ENCODE measurements at regions not wholly inside any gene's neighbourhood (a gene's known extent, or its start where the extent isn't known, plus 50 kb on each side); places are given as distances from the start of the nearest gene placed in this dataset.

- BruUV-seq (replicated peaks) = no TSS peak
- Histone ChIP-seq H3K4me3 (ENCODE audit: low read depth, low read length, poor library complexity, severe bottlenecking) (no peak overlapping the region), H3K27me3 (replicated peaks; ENCODE audit: insufficient read depth, low read depth, low read length, poor library complexity) (no peaks in the 10 kb centered on the region), H3K9me3 (ENCODE audit: low read depth, low read length, poor library complexity, severe bottlenecking) (no peaks in the 10 kb centered on the region), H3K36me3 (ENCODE audit: insufficient read depth, low read length, poor library complexity, severe bottlenecking) (no peaks in the 10 kb centered on the region), H3K27ac (ENCODE audit: low read depth, low read length, poor library complexity, severe bottlenecking) (no peak overlapping the region), H3K4me1 (ENCODE audit: insufficient read depth, low read length, poor library complexity, severe bottlenecking) (no peaks in the 10 kb centered on the region)
- TF ChIP-seq EZH2 (IDR thresholded peaks at IDR 0.05; ENCODE audit: borderline replicate concordance, low read depth, low read length, poor library complexity, severe bottlenecking) (no peak), CTCF (conservative IDR thresholded peaks at IDR 0.05; ENCODE audit: low read depth, low read length) (no peak)
- intact Hi-C loops (cut with micrococcal nuclease; ENCODE audit: unreplicated experiment) = no loop called here
- CTCF ChIA-PET = no interaction called here
- POLR2A ChIA-PET (ENCODE audit: low non-redundant PET) = no interaction called here
- DNase-seq (ENCODE audit: low spot score) = no peak
Measured at GRCh38 chr3:176005564-176005963, 1146.4 kb downstream of the NAALADL2 start.

DNA sequence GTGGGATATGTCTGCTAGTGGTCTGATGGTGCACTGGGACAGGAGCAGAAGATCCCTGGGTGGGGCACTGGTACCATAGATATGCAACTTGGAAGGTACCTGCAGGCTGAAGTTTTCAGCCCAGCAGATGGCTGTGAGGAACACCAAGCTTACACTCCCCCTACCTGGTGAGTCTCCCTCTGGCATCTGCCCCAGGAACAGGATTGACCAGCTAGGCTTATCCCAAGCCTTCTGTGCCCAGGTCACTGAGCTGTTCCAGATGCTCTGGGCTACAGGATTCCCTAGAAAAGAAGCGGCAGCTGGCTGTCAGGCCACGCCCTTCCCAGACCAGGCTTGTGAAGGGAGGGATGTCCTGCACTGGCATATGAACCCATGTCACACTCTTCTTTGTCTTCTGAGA lies 1130.0 kb downstream of the NAALADL2 start:
- Histone ChIP-seq H3K36me3 (ENCODE audit: insufficient read depth, low read length, poor library complexity, severe bottlenecking) (no peaks in the 10 kb centered on the region), H3K27me3 (replicated peaks; ENCODE audit: insufficient read depth, low read depth, low read length, poor library complexity) (no peaks in the 10 kb centered on the region), H3K27ac (ENCODE audit: low read depth, low read length, poor library complexity, severe bottlenecking) (no peak overlapping the region), H3K4me1 (ENCODE audit: insufficient read depth, low read length, poor library complexity, severe bottlenecking) (no peaks in the 10 kb centered on the region), H3K4me3 (ENCODE audit: low read depth, low read length, poor library complexity, severe bottlenecking) (no peak overlapping the region), H3K9me3 (ENCODE audit: low read depth, low read length, poor library complexity, severe bottlenecking) (no peaks in the 10 kb centered on the region)
- TF ChIP-seq EZH2 (IDR thresholded peaks at IDR 0.05; ENCODE audit: borderline replicate concordance, low read depth, low read length, poor library complexity, severe bottlenecking) = no peak
- TF ChIP-seq CTCF (conservative IDR thresholded peaks at IDR 0.05; ENCODE audit: low read depth, low read length) = no peak
- intact Hi-C loops (cut with micrococcal nuclease; ENCODE audit: unreplicated experiment) = no loop called here
- BruUV-seq (replicated peaks) = no TSS peak
- DNase-seq (ENCODE audit: low spot score) = no peak
- ChIA-PET POLR2A (ENCODE audit: low non-redundant PET) (no interaction called here), CTCF (no interaction called here)

- H3K9me3 ChIP-seq (ENCODE audit: low read depth, low read length, poor library complexity, severe bottlenecking) = no peaks in the 10 kb centered on the region
- intact Hi-C loops (cut with micrococcal nuclease; ENCODE audit: unreplicated experiment) = no loop called here
- no TSS peak for BruUV-seq (replicated peaks)
- H3K27me3 ChIP-seq (replicated peaks; ENCODE audit: insufficient read depth, low read depth, low read length, poor library complexity) = no peaks in the 10 kb centered on the region
- ChIA-PET POLR2A (ENCODE audit: low non-redundant PET) (no interaction called here), CTCF (no interaction called here)
- no peaks in the 10 kb centered on the region for H3K4me1 ChIP-seq (ENCODE audit: insufficient read depth, low read length, poor library complexity, severe bottlenecking)
- no peak for TF ChIP-seq CTCF (conservative IDR thresholded peaks at IDR 0.05; ENCODE audit: low read depth, low read length)
- no peak for TF ChIP-seq EZH2 (IDR thresholded peaks at IDR 0.05; ENCODE audit: borderline replicate concordance, low read depth, low read length, poor library complexity, severe bottlenecking)
- no peaks in the 10 kb centered on the region for H3K36me3 ChIP-seq (ENCODE audit: insufficient read depth, low read length, poor library complexity, severe bottlenecking)
- no peak overlapping the region for H3K4me3 ChIP-seq (ENCODE audit: low read depth, low read length, poor library complexity, severe bottlenecking)
- no peak for DNase-seq (ENCODE audit: low spot score)
- H3K27ac ChIP-seq (ENCODE audit: low read depth, low read length, poor library complexity, severe bottlenecking) = no peak overlapping the region
Measured at GRCh38 chr3:175988401-175988800, 1129.3 kb downstream of the NAALADL2 start.
